Activated naive CD4-positive, alpha-beta T cell treated with anti-CD3 and anti-CD28 coated beads for 36 hours (primary cell): ENCODE measurements at regions not wholly inside any gene's neighbourhood (a gene's known extent, or its start where the extent isn't known, plus 50 kb on each side); places are given as distances from the start of the nearest gene placed in this dataset.
A peak's percentile ranks its signal among the peaks of the same experiment; 100 is the strongest.

Experiments used
- CTCF ChIA-PET: fragments of 350-600 bp; sonication (Branson Sonifier 250); formaldehyde crosslinking; loops from one replicate; lab custom pipeline; 2021; ENCODE audit warnings: antibody characterized with exemption; lab: Charles Lee
- DNase-seq: peaks from one replicate; pipeline ENCODE4 v3.0.0-alpha.2; 2020
- H3K27ac Mint-ChIP-seq: one replicate; pipeline ENCODE4 v1.8.0; 2021; ENCODE audit warnings: mild to moderate bottlenecking, mixed read lengths
- H3K27me3 Mint-ChIP-seq: one replicate; pipeline ENCODE4 v1.8.0; 2021; ENCODE audit warnings: low read depth, mixed read lengths
- H3K36me3 Mint-ChIP-seq: one replicate; pipeline ENCODE4 v1.8.0; 2021; ENCODE audit warnings: low read depth, mixed read lengths
- H3K4me1 Mint-ChIP-seq: one replicate; pipeline ENCODE4 v1.8.0; 2021; ENCODE audit warnings: low read depth, mixed read lengths
- H3K4me3 Mint-ChIP-seq: one replicate; pipeline ENCODE4 v1.8.0; 2021; ENCODE audit warnings: mild to moderate bottlenecking, moderate library complexity, mixed read lengths
- H3K9me3 Mint-ChIP-seq: one replicate; pipeline ENCODE4 v1.8.0; 2021; ENCODE audit warnings: mixed read lengths
- intact Hi-C: fragments of 100-400 bp; cut with micrococcal nuclease; formaldehyde crosslinking; loops from one replicate; pipeline ENCODE4 v1.15.1; 2023

DNA sequence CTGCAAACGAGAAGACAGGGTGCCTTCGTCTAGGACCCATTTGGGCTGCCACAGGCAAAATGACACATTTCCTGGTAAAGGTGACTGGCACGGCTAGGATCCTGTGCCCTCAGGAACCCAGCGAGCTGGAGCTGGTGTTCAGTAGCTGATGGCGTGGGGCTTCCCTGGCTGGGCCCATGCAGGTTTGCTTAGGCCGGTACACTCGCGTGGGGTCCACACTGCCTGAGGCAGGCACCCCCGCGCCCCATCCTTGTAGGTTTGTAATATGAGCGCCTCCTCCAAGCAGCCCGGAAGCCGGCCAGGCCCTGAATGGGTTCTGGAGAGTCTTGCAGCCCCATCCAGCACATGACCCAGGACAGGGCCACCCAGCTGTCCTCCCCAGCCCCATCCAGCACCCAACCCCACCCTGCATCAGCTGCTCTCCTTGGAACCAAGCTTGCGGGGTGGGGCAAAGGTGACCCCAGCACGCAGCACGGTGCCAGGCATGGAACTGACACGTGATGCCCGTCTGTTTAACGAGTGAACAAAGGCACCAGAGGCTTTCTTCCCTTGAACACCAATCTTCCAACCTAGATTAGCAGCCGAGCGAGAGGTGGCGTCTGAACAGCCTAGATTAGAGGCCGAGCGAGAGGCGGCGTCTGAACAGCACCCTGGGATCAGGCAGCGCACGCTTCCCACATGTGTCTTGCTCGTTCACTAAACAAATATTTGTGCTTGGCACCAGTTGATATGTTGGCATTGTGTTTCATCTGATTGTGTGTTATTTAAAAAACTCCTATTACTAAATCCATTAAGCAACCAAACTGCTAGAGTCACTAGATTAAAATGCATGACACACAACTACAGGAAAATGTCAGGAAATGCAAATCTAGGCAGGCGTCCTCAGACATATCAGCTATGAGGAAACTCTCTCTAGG, 112.1 kb downstream of the DLL1 start:
- no peak overlapping the region for H3K27ac Mint-ChIP-seq
- H3K36me3 Mint-ChIP-seq: no peaks in the 10 kb centered on the region
- no peak for DNase-seq
- CTCF ChIA-PET: no interaction called here
- H3K27me3 Mint-ChIP-seq: no peaks in the 10 kb centered on the region
- H3K9me3 Mint-ChIP-seq: peaks cover 7% of the 10 kb centered on the region
- H3K4me3 Mint-ChIP-seq: no peak overlapping the region
- no peaks in the 10 kb centered on the region for H3K4me1 Mint-ChIP-seq
- intact Hi-C loops: loop anchor here (5.0 kb wide), 1 partner anchor 113 kb away; the partner anchor contains the start of gene DLL1

DNA sequence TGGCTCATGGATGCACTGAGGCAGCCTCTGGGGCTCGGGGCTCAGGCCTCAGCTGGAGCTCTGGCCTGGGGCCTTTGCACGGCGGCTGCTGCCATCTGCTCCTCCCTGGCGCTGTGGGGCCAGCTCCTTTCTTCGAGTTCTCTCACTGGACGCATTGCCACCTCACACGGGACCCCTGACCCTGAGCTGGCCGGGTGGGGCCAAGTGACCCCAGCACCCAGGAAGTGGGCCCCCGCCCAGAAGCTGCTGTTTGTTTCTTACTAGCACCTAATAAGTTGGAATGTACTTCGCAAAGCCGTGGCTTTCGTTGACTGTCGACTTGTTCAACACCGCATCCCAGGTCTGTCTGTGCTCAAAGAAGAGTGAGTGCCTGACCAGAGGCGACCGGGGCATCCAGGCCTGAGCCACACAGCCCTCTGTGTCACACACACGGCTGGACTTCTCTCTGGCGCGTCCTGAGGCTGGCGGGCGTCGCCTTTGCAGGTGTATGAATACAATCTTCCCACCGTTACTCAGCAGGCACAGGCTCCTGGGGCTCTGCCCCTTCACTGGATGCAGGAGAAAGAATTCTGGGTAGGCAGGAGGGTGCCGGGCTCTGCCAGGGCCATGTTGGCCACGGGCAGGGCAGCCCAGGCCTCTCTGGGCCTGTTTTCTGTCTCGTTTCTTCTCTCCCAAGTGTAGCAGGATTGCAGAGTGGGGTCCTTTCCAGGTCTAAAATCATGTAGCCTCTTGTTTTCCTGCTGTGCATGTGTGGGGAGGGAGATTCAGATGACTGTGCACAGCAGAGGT, 112.9 kb downstream of the DLL1 start:
- no peak overlapping the region for H3K27ac Mint-ChIP-seq
- H3K9me3 Mint-ChIP-seq: peaks cover 4% of the 10 kb centered on the region
- H3K4me1 Mint-ChIP-seq: no peaks in the 10 kb centered on the region
- CTCF ChIA-PET: no interaction called here
- peak; percentile 4 for DNase-seq
- intact Hi-C loops: loop anchor here (5.0 kb wide), 1 partner anchor 114 kb away; the partner anchor contains the start of gene DLL1
- H3K27me3 Mint-ChIP-seq: peaks cover 2% of the 10 kb centered on the region
- H3K4me3 Mint-ChIP-seq: no peak overlapping the region
- H3K36me3 Mint-ChIP-seq: no peaks in the 10 kb centered on the region

DNA sequence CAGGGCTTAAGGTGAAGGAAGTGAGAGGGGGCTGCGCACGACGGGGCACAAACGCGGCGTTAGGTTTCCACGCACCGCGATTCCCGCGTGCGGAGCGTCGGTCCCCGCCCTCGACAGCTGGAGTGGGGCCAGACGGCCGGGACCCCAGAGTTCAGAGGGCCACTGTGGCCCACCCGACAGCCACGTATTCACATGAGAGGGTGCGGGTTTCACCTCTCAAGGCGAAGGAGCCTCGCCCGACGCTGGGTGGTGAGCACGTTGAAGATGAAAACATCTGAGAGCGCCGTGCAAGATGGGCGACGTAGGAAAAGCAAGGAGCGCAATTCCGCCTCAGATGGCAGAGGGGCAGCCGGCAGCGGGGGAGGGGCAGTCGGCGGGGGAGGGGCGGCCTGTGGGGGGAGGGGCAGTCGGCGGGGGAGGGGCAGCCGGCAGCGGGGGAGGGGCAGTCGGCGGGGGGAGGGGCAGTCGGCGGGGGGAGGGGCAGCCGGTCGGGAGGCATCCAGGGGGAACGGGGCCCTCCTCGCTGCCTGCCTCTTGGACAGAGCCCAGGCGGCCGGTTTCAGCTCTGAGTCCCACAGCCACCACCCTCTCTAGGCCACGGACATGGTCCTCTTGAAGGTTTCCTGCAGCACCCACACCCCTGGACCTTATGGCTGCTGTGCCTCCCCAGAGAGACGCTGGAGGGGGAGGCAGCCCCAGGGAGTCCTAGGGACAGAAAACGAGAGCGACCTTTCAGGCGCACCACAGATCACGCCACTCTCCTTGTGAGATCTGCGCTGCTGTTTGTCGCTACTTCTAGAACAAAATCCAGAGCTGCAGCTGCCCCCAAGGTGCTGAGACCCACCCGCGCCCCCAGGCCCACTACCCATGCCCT, 113.7 kb downstream of the DLL1 start:
- CTCF ChIA-PET: no interaction called here
- H3K4me3 Mint-ChIP-seq: no peak overlapping the region

DNA sequence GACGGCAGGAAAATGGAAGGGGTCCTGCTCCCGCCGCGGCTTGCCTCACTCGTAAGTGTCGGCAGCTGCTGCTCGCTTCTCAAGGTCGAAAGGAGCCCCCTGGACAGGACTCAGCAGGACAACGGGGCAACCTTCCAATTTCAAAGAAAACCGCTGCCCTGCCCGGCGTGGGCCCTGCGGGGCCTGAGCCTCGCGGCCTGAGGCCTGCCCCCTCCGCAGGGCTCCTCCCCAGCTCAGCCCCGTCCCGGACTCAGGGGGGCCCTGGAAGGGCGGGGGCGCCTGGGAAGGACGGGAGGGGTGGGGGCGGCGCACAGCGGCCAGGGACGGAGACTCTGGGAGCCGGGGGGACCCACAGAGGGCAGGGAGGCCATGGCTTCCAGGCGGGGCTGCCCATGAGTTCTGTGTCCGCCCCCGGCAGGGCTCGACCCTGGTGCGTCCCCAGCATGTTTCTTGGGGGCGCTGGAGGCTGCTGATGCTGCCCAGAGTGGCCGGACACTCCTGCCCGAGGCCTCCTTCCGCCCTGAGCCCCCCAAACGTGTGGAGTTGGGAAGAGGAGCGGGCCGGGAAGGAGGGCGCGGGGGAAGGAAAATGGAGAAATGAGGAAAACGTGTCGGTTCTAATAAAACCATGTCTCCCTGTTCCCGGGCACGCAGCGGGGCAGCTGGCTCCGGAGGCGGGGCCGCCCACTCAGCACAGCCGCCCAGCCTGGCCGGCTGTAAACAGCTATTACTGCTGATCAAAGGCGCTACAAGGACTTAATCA, 114.6 kb downstream of the DLL1 start:
- intact Hi-C loops: loop anchor here (5.0 kb wide), 1 partner anchor 116 kb away; the partner anchor contains the start of gene DLL1

More for the DNA sequence above, 113.7 kb downstream of the DLL1 start:
- H3K36me3 Mint-ChIP-seq: no peaks in the 10 kb centered on the region
- DNase-seq: peak; percentile 5
- H3K9me3 Mint-ChIP-seq: peaks cover 2% of the 10 kb centered on the region
- H3K27ac Mint-ChIP-seq: peak overlapping the region; percentile 76
- intact Hi-C loops: loop anchor here (5.0 kb wide), 1 partner anchor 115 kb away; the partner anchor contains the start of gene DLL1
- no peaks in the 10 kb centered on the region for H3K4me1 Mint-ChIP-seq
- peaks cover 2% of the 10 kb centered on the region for H3K27me3 Mint-ChIP-seq

DNA sequence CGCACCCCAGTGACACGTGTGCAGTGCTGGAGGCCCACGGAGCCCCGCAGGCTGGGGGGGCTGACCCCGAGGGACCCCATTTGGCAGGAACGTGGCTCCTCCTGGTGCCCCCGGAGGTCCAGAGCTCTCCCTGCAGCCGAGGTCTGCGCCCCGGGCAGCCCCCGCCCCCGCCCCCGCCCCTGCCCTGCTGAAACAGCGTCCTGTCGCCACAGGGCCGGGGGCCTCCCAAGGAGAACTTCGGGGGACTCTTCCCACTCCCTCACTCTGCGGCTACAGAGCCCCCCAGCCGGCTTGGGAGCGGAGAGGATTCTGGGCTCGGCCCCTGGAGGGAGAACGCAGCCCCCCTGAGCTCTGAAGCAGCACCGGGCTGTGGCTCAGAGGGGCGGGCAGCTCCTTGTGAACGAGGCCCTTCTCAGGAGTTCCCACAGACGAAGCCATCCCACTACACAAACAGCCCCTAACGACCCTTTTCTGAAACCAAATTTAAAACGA, 115.2 kb downstream of the DLL1 start:
- Mint-ChIP-seq H3K9me3 (peaks cover 3% of the 10 kb centered on the region), H3K4me3 (no peak overlapping the region), H3K27ac (no peak overlapping the region), H3K27me3 (peaks cover 4% of the 10 kb centered on the region), H3K4me1 (no peaks in the 10 kb centered on the region), H3K36me3 (no peaks in the 10 kb centered on the region)
- CTCF ChIA-PET: no interaction called here
- DNase-seq: no peak
- intact Hi-C loops: loop anchor here (5.0 kb wide), 1 partner anchor 117 kb away; the partner anchor contains the start of gene DLL1

More for the DNA sequence above, 114.6 kb downstream of the DLL1 start:
- DNase-seq: peak; percentile 3
- peaks cover 2% of the 10 kb centered on the region for H3K27me3 Mint-ChIP-seq
- CTCF ChIA-PET: no interaction called here
- no peak overlapping the region for H3K4me3 Mint-ChIP-seq
- no peaks in the 10 kb centered on the region for H3K9me3 Mint-ChIP-seq
- peak overlapping the region; percentile 76 for H3K27ac Mint-ChIP-seq
- H3K4me1 Mint-ChIP-seq: no peaks in the 10 kb centered on the region
- no peaks in the 10 kb centered on the region for H3K36me3 Mint-ChIP-seq

DNA sequence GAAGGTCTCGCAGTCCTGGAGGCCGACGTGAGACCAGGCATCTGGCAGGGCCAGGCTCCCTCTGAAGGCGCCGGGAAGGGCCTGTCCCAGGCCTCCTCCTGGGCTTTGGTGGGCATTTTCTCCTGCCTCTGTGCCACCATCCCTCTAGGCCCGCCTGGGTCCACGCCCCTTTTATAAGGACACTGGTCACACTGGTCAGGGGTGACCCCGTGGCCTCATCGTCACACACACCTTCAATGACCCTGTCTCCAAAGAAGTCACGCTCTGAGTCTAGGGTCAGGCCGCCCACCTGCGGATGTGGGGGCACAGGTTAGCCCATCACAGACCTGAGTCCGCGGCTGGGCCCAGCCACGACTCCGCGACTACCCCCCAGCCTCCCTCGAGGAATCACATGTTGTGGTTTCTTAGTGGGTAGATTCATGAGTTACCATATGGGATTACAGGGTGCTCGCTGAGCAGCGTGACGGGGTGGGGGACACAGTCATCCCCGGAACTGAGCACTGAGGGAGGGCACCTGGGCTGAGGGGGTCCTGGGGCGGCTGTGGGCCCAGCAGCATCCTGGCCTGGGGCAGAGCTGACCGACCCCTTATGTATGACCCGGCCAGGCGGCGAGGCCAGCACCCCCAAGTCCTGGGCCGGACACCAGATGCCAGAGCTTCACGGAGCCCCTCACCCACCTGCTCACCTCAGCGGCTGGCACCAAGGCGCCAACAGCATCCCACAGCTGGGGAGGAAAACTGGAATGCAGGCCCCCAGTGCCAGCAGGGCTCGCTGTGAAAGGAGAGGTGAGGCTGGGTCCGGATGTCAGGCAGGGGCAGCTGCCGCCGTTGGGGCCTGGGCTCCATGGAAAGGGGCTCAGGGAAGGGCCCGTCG, 115.9 kb downstream of the DLL1 start:
- intact Hi-C loops: loop anchor here (5.0 kb wide), 1 partner anchor 117 kb away; the partner anchor contains the start of gene DLL1
- Mint-ChIP-seq H3K27ac (no peak overlapping the region), H3K36me3 (no peaks in the 10 kb centered on the region), H3K9me3 (peaks cover 3% of the 10 kb centered on the region), H3K4me1 (no peaks in the 10 kb centered on the region), H3K27me3 (peaks cover 4% of the 10 kb centered on the region), H3K4me3 (no peak overlapping the region)
- DNase-seq: peak; percentile 1
- CTCF ChIA-PET: no interaction called here

DNA sequence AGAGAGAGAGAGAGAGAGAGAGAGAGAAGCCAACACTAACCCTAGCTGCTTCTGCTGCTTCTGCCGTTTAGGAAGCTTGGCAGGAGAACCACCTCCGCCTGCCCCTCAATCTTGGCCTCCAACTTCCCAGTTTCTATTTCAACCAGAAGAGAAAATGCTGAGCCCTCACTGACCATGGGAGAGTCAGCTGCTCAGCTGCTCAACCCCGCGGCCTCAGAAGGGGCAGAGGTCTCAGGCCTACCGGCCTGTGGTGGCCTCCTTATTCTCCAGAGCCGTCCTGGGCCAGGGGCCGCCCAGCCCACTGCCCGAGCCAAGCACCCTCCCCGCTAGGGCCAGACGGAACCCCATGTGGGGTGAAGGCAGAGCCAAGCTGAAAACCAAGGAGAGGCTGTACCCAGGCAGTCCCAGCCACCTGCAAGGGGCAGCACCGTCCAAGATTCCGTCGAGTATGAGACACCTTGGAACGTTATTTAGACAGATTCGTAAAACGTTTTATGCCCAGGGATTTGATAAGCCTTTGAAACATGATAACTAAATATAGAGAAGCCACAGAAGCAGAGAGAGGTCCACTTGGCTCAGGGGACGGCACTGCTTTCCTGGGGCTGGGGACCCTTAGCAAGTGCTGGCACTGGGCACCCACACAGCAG, 116.6 kb downstream of the DLL1 start:
- Mint-ChIP-seq H3K27me3 (peaks cover 4% of the 10 kb centered on the region), H3K4me1 (no peaks in the 10 kb centered on the region), H3K4me3 (no peak overlapping the region), H3K9me3 (peaks cover 3% of the 10 kb centered on the region), H3K27ac (no peak overlapping the region), H3K36me3 (no peaks in the 10 kb centered on the region)
- intact Hi-C loops: no loop called here
- CTCF ChIA-PET: no interaction called here
- DNase-seq: peak; percentile 5

DNA sequence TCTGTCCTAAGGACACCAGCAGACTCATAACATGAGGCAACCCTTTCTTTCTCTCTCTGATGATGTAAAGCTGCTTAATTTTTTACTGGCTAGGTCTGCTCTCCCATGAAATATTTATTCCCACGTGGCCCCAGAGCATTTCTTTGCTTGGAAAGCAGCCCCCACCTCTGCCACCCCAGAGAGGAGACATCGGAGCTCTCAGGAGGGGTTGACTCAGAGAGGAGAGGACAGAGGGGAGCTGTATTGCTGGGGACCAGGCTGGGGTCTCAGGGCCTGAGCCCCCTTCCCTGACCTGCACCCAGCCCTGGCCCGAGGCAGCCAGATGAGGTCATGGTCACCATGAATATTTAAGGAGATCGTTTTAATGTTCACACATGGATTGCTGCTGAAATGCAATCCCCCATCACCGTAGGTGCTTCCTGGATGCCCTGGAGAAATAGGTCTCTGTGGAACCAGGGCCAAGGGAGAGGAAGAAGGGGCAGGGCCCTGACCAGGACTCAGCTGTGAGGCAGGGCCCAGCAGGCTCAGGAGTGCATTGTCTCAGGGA, 117.5 kb downstream of the DLL1 start:
- peaks cover 4% of the 10 kb centered on the region for H3K9me3 Mint-ChIP-seq
- H3K27ac Mint-ChIP-seq: no peak overlapping the region
- no peaks in the 10 kb centered on the region for H3K36me3 Mint-ChIP-seq
- intact Hi-C loops: no loop called here
- no peaks in the 10 kb centered on the region for H3K4me1 Mint-ChIP-seq
- no peak overlapping the region for H3K4me3 Mint-ChIP-seq
- H3K27me3 Mint-ChIP-seq: peaks cover 4% of the 10 kb centered on the region
- no peak for DNase-seq
- CTCF ChIA-PET: no interaction called here

DNA sequence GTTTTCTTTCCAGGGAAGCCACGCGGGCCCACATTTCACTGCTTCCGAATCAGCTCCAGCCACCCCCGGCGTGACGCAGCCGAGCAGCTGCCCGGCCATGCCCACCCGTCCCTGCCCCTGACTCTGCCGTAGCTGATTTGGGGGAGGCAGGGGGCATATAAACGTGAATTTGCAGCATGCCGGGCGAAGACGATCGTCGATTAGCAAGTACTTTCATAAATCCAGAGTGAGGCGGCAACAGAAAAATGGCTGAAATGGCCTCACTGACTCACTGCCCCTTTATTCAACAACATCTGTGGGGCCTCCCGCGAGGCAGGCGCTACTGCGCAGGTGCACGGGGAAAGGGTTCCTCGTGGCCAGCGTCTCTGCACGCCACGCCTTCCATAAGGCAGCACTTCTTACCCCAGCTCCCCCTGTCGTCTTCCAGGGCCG, 118.0 kb downstream of the DLL1 start:
- H3K4me3 Mint-ChIP-seq: no peak overlapping the region
- peaks cover 8% of the 10 kb centered on the region for H3K9me3 Mint-ChIP-seq
- peaks cover 4% of the 10 kb centered on the region for H3K27me3 Mint-ChIP-seq
- no peaks in the 10 kb centered on the region for H3K36me3 Mint-ChIP-seq
- intact Hi-C loops: no loop called here
- CTCF ChIA-PET: no interaction called here
- no peak overlapping the region for H3K27ac Mint-ChIP-seq
- no peak for DNase-seq
- H3K4me1 Mint-ChIP-seq: no peaks in the 10 kb centered on the region

DNA sequence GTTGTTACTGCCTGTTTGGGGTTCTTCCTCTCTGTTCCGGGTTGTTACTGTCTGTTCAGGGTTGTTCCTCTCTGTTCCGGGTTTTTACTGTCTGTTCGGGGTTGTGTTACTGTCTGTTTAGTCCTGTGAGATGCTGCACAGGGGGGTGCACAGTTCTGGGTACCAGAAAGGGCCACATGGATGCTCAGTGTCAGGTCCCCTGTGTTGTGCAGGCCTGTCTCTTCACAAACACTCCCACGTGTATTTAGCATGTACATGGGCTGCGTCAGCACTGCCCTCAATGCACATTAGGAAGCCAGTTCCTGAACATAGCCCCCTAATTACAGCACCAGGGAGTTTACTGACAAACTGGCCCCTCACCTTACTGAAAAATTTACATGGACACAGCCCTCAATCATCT, 118.5 kb downstream of the DLL1 start:
- CTCF ChIA-PET: no interaction called here
- H3K27me3 Mint-ChIP-seq: peaks cover 4% of the 10 kb centered on the region
- H3K36me3 Mint-ChIP-seq: no peaks in the 10 kb centered on the region
- intact Hi-C loops: no loop called here
- peaks cover 8% of the 10 kb centered on the region for H3K9me3 Mint-ChIP-seq
- H3K4me3 Mint-ChIP-seq: no peak overlapping the region
- no peak overlapping the region for H3K27ac Mint-ChIP-seq
- no peaks in the 10 kb centered on the region for H3K4me1 Mint-ChIP-seq
- DNase-seq: no peak
